Liver (tissue), 3 donors: ENCODE measurements at regions not wholly inside any gene's neighbourhood (a gene's known extent, or its start where the extent isn't known, plus 50 kb on each side); places are given as distances from the start of the nearest gene placed in this dataset.

Experiments
- HNF4A ChIP-seq, 2 donors: conservative IDR thresholded peaks; 2 replicates each; pipeline ENCODE4 v1.6.1; 2016; ENCODE audit warnings: antibody characterized with exemption in 2 of 2, mild to moderate bottlenecking in 2 of 2
- NR2F2 ChIP-seq: IDR thresholded peaks from 2 replicates; pipeline ENCODE4 v1.6.1; 2016; ENCODE audit warnings: antibody characterized with exemption
- SP1 ChIP-seq: IDR thresholded peaks from 2 replicates; pipeline ENCODE4 v1.6.1; 2018; ENCODE audit warnings: antibody characterized with exemption, mild to moderate bottlenecking
- TF ChIP-seq, protein P1 (sequence below): fragments of 150-350 bp; IDR thresholded peaks from 2 replicates; pipeline ENCODE4 v1.5.1; 2017; ENCODE audit warnings: improper control_type of control experiment, low read depth, low read length; ENCODE audit not compliant: missing input control
- donor health status: healthy.
- donor health status: healthy.

DNA sequence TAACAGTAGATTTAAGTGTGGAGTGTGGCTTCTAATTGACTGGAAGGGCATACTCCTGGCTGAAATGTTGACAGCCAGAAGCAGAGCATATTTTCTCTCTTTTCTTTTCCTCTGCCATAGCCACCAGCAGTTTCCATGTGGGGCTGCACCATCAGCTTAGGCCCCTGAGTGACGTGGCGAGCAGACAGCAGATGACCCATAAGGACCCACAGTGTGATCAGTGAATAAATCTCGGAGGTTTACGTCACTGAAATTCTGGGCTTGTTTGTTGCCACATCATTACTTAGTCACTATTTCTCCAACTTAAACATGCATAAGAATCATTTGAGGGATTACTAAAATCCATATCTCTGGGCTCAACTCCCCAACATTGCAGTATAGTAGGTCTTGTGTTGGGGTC lies 549.7 kb upstream of the TMEM132C start:
- TF ChIP-seq, protein P1, sequence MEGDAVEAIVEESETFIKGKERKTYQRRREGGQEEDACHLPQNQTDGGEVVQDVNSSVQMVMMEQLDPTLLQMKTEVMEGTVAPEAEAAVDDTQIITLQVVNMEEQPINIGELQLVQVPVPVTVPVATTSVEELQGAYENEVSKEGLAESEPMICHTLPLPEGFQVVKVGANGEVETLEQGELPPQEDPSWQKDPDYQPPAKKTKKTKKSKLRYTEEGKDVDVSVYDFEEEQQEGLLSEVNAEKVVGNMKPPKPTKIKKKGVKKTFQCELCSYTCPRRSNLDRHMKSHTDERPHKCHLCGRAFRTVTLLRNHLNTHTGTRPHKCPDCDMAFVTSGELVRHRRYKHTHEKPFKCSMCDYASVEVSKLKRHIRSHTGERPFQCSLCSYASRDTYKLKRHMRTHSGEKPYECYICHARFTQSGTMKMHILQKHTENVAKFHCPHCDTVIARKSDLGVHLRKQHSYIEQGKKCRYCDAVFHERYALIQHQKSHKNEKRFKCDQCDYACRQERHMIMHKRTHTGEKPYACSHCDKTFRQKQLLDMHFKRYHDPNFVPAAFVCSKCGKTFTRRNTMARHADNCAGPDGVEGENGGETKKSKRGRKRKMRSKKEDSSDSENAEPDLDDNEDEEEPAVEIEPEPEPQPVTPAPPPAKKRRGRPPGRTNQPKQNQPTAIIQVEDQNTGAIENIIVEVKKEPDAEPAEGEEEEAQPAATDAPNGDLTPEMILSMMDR: no peak
- no peak for TF ChIP-seq NR2F2
- no peak for TF ChIP-seq SP1
- TF ChIP-seq HNF4A (conservative IDR thresholded peaks at IDR 0.05): no peak
